ENCODE measurements at regions not wholly inside any gene's neighbourhood (a gene's known extent, or its start where the extent isn't known, plus 50 kb on each side); places are given as distances from the start of the nearest gene placed in this dataset.

DNA sequence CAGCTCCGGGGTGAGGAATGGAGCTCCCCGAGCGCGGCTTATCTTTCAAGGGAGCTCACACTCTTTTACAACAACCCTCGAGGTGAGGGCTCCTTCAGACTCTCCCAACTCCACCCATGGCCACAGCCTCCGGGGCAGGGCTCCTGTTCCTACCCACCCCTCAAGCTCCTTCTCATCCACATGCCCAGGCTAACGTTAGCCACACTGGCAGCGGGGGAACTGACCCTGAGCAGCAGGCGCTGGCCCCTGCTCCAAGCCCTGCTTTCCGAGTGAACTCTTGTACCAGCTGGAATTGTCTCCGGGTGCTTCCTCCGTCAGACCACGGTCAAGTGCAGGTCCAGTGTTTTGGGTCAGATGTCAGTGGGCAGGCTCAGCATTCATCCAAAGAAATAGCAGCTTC, 89.4 kb downstream of the ANKRD10 start:
- DNase-seq = no peak
- no peaks in the 10 kb centered on the region for H3K4me1 Mint-ChIP-seq
- H3K27ac Mint-ChIP-seq = no peak overlapping the region
- no peak for ATAC-seq (ENCODE audit: low read depth in 2 of 2)
- H3K36me3 Mint-ChIP-seq = no peaks in the 10 kb centered on the region
- peaks cover 7 to 30% (median 13%) of the 10 kb centered on the region in 3 donors for H3K27me3 Mint-ChIP-seq
- no peak overlapping the region for H3K4me3 Mint-ChIP-seq
- H3K9me3 Mint-ChIP-seq = peaks cover 0 to 4% (median 0%) of the 10 kb centered on the region in 7 donors

DNA sequence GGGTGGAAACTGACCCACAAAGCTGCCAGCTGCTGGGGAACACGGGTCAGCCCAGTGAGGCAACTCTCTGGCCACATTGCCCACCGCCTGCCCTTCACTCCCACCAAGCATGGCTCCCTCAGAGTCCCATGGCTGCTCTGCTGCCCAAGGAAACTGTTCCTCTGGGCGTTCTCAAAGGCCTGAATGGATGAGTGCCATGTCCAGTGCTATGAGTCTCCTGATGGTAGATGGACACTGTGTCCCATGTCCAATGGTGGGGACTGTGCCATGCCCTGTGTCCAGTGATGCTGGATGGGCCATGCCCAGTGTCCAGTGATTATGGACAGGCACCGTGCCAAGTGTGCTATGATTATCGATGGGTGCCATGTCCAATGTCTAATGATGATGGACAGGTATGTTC, 88.8 kb downstream of the ANKRD10 start:
- Mint-ChIP-seq H3K4me3 (no peak overlapping the region), H3K9me3 (peaks cover 0 to 4% (median 0%) of the 10 kb centered on the region in 7 donors), H3K36me3 (no peaks in the 10 kb centered on the region), H3K27ac (no peak overlapping the region), H3K27me3 (peaks cover 13 to 36% (median 13%) of the 10 kb centered on the region in 3 donors), H3K4me1 (no peaks in the 10 kb centered on the region)
- ATAC-seq (ENCODE audit: low read depth in 2 of 2) = no peak
- no peak for DNase-seq

DNA sequence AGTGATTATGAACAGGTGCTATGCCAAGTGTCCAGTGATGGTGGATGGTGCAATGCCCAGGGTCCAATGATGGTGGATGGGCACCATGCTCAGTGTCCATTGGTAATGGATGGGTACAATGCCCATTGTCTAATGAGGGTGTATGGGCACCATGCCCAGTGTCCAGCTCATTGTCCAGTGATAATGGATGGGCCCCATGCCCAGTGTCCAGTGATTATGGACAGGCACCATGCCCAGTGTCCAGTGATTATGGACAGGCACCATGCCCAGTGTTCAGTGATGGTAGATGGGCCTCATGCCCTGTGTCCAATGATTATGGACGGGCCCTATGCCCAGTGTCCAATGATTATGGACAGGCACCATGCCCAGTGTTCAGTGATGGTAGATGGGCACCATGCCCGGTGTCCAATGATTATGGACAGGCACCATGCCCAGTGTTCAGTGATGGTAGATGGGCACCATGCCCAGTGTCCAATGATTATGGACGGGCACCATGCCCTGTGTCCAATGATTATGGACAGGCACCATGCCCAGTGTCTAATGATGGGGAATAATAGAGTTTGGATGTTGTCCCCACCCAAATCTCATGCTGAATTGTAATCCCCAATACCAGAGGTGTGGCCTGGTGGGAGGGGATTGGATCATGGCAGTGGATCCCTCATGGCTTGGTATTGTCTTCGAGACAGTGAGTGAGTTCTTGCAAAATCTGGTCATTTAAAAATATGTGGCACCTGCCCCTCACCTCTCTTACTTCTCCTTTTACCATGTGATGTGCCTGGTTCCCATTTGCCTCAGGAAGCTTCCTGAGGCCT, 87.8 kb downstream of the ANKRD10 start:
- ATAC-seq (ENCODE audit: low read depth in 2 of 2) = peak in 1 of 2 donors; percentile 35
- Mint-ChIP-seq H3K9me3 (peaks cover 0 to 4% (median 0%) of the 10 kb centered on the region in 7 donors), H3K27me3 (peaks cover 13 to 46% (median 22%) of the 10 kb centered on the region in 3 donors), H3K4me3 (no peak overlapping the region), H3K27ac (peak overlapping the region in 1 of 6 donors; percentile 47), H3K4me1 (no peaks in the 10 kb centered on the region), H3K36me3 (no peaks in the 10 kb centered on the region)
- DNase-seq = no peak
